SU-DHL-6 (cell line): ENCODE measurements at regions not wholly inside any gene's neighbourhood (a gene's known extent, or its start where the extent isn't known, plus 50 kb on each side); places are given as distances from the start of the nearest gene placed in this dataset.
A peak's percentile ranks its signal among the peaks of the same experiment; 100 is the strongest.

Experiments used
- H2AFZ ChIP-seq: fragments of 200-600 bp; sonication (generic); 2 replicates; pipeline ENCODE4 v1.6.1; 2014; ENCODE audit warnings: low read depth, mild to moderate bottlenecking, moderate library complexity, mixed read lengths, antibody characterized with exemption, low read length; ENCODE audit not compliant: severe bottlenecking
- H3F3A ChIP-seq: fragments of 200-600 bp; shearing (Covaris generic); 2 replicates; pipeline ENCODE4 v1.6.0; 2016; ENCODE audit warnings: antibody characterized with exemption, mild to moderate bottlenecking; ENCODE audit not compliant: insufficient read depth
- H3K27ac ChIP-seq: fragments of 200-600 bp; sonication (generic); 2 replicates; pipeline ENCODE4 v1.5.1; 2016; ENCODE audit warnings: low read depth, mild to moderate bottlenecking, low read length, moderate library complexity, mixed read lengths
- H3K27me3 ChIP-seq: fragments of 200-600 bp; sonication (generic), shearing (Covaris generic); 2 replicates; pipeline ENCODE4 v1.6.0; 2014; ENCODE audit warnings: mild to moderate bottlenecking, low read length
- H3K36me3 ChIP-seq: fragments of 200-600 bp; sonication (generic); 2 replicates; pipeline ENCODE4 v1.6.1; 2014; ENCODE audit warnings: mild to moderate bottlenecking, low read length, mixed read lengths
- H3K4me2 ChIP-seq: fragments of 300-600, 200-600 bp; shearing (Covaris generic), sonication (generic); 2 replicates; pipeline ENCODE4 v1.6.0; 2014; ENCODE audit warnings: low read length, low read depth, mild to moderate bottlenecking; ENCODE audit not compliant: poor library complexity, severe bottlenecking
- H3K4me3 ChIP-seq: fragments of 200-600 bp; sonication (generic); 2 replicates; pipeline ENCODE4 v1.5.1; 2014; ENCODE audit warnings: antibody characterized with exemption, low read length, mild to moderate bottlenecking, mixed read lengths; ENCODE audit not compliant: insufficient read depth, poor library complexity, severe bottlenecking
- H3K79me2 ChIP-seq: fragments of 200-600 bp; sonication (generic); 2 replicates; pipeline ENCODE4 v1.6.1; 2014; ENCODE audit warnings: mild to moderate bottlenecking, low read length, moderate library complexity; ENCODE audit not compliant: insufficient read depth
- H3K9ac ChIP-seq: fragments of 200-600 bp; sonication (generic); 2 replicates; pipeline ENCODE4 v1.7.0; 2014; ENCODE audit warnings: mild to moderate bottlenecking, low read length
- H3K9me2 ChIP-seq: fragments of 200-600 bp; sonication (generic); replicated peaks from 2 replicates; pipeline ENCODE4 v1.6.1; 2014; ENCODE audit warnings: low read length; ENCODE audit not compliant: insufficient read depth
- H3K9me3 ChIP-seq: fragments of 200-600 bp; sonication (generic); 2 replicates; pipeline ENCODE4 v1.6.1; 2014; ENCODE audit warnings: low read length, mixed read lengths; ENCODE audit not compliant: insufficient read depth
- H4K20me1 ChIP-seq: fragments of 200-600 bp; sonication (generic); 2 replicates; pipeline ENCODE4 v1.6.1; 2014; ENCODE audit warnings: low read depth, mild to moderate bottlenecking, antibody characterized with exemption, low read length, moderate library complexity, mixed read lengths
- EZH2phosphoT487 ChIP-seq: fragments of 200-600 bp; sonication (generic), shearing (Covaris generic); conservative IDR thresholded peaks from 2 replicates; pipeline ENCODE4 v1.6.1; 2018; ENCODE audit warnings: mild to moderate bottlenecking, antibody characterized with exemption, low read length, moderate library complexity, mixed read lengths
- TF ChIP-seq, protein P1 (sequence below): fragments of 200-600 bp; sonication (generic); IDR thresholded peaks from one replicate; pipeline ENCODE4 v1.5.1; 2017; ENCODE audit warnings: antibody characterized with exemption, mild to moderate bottlenecking, low read length, moderate library complexity; ENCODE audit not compliant: insufficient read depth, poor library complexity, severe bottlenecking

DNA sequence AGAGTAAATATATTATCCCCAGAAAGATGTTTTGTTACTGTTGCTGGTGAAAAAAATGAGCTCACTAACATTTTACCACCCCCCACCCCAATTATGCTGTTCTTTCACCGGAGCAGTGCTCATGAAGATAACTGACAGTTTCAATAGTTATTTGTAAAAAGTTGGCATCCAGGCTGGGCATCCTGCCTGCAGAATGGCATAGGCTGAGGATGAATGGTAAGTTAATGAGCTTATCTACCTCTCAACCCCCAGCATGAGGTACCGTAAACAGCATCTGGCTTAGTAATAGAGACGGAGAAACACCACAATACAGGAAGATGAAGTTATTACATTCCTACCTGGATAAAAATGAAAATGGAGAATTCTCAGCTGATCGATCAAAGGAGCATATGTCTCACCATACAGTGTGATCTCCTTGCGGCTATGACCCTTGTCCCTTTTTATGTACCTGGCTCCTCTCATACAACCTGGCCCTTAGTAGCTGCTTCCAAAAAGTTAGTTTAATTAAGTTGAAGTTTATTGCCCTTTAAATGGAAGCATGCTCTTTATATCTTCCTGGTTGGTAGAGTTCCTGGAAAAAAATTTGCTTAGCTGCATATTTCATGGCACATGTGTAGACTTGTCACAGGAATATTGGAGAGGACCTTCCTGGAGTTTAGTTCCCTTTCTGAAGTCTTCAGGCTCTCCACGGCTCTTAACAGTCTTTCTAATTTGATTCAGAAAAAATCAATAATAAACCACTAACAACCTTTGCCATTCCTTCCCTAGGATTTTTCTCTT, 61.2 kb upstream of the MPHOSPH6 start:
- H3K9me2 ChIP-seq, result no peaks in the 10 kb centered on the region
- no peak overlapping the region for H3K9ac ChIP-seq
- no peaks in the 10 kb centered on the region for H3K27me3 ChIP-seq
- H3F3A ChIP-seq, result no peaks in the 10 kb centered on the region
- H3K36me3 ChIP-seq, result no peaks in the 10 kb centered on the region
- no peak overlapping the region for H3K4me3 ChIP-seq
- no peak for TF ChIP-seq EZH2phosphoT487
- TF ChIP-seq, protein P1, sequence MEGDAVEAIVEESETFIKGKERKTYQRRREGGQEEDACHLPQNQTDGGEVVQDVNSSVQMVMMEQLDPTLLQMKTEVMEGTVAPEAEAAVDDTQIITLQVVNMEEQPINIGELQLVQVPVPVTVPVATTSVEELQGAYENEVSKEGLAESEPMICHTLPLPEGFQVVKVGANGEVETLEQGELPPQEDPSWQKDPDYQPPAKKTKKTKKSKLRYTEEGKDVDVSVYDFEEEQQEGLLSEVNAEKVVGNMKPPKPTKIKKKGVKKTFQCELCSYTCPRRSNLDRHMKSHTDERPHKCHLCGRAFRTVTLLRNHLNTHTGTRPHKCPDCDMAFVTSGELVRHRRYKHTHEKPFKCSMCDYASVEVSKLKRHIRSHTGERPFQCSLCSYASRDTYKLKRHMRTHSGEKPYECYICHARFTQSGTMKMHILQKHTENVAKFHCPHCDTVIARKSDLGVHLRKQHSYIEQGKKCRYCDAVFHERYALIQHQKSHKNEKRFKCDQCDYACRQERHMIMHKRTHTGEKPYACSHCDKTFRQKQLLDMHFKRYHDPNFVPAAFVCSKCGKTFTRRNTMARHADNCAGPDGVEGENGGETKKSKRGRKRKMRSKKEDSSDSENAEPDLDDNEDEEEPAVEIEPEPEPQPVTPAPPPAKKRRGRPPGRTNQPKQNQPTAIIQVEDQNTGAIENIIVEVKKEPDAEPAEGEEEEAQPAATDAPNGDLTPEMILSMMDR, result no peak
- H3K4me2 ChIP-seq, result no peak overlapping the region
- no peaks in the 10 kb centered on the region for H3K79me2 ChIP-seq
- no peak overlapping the region for H2AFZ ChIP-seq
- H4K20me1 ChIP-seq, result no peaks in the 10 kb centered on the region
- no peaks in the 10 kb centered on the region for H3K9me3 ChIP-seq
- no peak overlapping the region for H3K27ac ChIP-seq

DNA sequence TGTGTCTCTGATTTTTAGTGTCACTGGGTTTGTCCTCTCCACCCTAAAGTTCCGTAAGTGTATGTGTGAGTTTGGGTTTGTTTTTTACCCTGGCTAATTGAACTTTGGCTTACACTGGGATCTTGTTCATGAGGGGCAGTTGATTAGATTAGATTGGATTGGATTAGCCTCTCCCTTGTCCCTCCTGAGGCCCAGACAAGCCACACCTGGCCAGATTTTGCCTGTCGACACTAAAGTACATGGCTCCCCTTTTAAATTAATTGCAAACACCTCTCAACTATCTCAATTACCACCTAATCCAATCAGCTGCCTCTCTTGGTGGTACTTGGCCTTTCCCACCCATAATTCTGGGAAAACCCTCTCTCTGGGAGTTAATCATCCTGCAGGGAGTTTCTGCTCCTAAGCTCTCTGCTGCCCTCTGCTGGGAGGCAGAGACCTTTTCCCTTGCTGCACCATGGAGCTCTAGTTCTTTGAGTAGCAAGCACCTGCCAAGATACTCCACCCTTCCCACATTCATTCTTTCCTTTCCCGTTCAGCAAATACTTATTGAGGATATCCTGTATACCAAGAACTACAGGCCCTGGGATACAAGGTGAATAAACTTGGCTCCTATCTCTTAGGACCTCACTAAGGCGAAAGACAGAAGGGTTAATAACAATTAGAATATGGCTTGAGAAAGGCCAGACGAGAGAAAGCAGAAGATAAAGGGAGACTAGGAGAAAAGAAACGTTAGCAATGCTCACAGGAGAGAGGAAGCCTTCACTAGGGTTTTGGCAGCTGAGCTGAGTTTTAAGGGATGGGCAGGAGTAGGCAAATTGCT, 60.0 kb upstream of the MPHOSPH6 start:
- no peak overlapping the region for H3K4me2 ChIP-seq
- H3K36me3 ChIP-seq, result no peaks in the 10 kb centered on the region
- H4K20me1 ChIP-seq, result no peaks in the 10 kb centered on the region
- no peak overlapping the region for H3K9ac ChIP-seq
- TF ChIP-seq, protein P1, result peak; percentile 91
- TF ChIP-seq EZH2phosphoT487, result no peak
- no peaks in the 10 kb centered on the region for H3K9me3 ChIP-seq
- no peaks in the 10 kb centered on the region for H3K9me2 ChIP-seq
- H3K27ac ChIP-seq, result no peak overlapping the region
- no peak overlapping the region for H2AFZ ChIP-seq
- no peaks in the 10 kb centered on the region for H3K27me3 ChIP-seq
- no peak overlapping the region for H3K4me3 ChIP-seq
- H3F3A ChIP-seq, result no peaks in the 10 kb centered on the region
- no peaks in the 10 kb centered on the region for H3K79me2 ChIP-seq

DNA sequence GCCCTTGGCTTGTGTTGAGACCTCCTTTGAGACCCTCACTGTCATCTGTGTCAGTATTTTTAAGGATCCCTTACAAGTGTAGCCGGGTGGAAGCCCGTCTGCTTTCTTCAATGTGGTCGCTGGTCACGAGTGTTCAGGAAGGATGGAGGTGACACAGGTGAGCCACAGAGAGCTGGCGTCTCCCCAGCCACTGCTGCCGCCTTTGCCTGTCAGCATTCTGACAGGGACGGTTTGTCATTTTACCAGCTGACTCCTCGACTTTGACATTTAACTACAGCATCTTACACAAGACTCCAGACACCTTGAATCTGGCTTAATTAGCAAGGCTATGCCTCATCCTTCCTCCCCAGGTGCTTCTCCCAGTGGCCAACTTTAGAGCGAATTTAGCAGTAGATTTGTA, 56.3 kb upstream of the MPHOSPH6 start:
- Histone ChIP-seq H3K9me3 (no peaks in the 10 kb centered on the region), H3K79me2 (no peaks in the 10 kb centered on the region), H3K9ac (no peak overlapping the region), H3K4me2 (no peak overlapping the region), H2AFZ (no peak overlapping the region), H3K4me3 (no peak overlapping the region), H3F3A (no peaks in the 10 kb centered on the region), H3K27me3 (no peaks in the 10 kb centered on the region), H3K36me3 (no peaks in the 10 kb centered on the region), H4K20me1 (no peaks in the 10 kb centered on the region), H3K27ac (no peak overlapping the region), H3K9me2 (no peaks in the 10 kb centered on the region)
- TF ChIP-seq, protein P1, result no peak
- no peak for TF ChIP-seq EZH2phosphoT487
